GM19324 (cell line): ENCODE measurements at regions not wholly inside any gene's neighbourhood (a gene's known extent, or its start where the extent isn't known, plus 50 kb on each side); places are given as distances from the start of the nearest gene placed in this dataset.
A peak's percentile ranks its signal among the peaks of the same experiment; 100 is the strongest.

Experiments
- ATAC-seq: cut with Tn5 transposase; IDR thresholded peaks from one replicate; pipeline ENCODE4 v1.9.1; 2021; ENCODE audit warnings: mild to moderate bottlenecking, moderate library complexity; ENCODE audit not compliant: unreplicated experiment, low FRiP score

DNA sequence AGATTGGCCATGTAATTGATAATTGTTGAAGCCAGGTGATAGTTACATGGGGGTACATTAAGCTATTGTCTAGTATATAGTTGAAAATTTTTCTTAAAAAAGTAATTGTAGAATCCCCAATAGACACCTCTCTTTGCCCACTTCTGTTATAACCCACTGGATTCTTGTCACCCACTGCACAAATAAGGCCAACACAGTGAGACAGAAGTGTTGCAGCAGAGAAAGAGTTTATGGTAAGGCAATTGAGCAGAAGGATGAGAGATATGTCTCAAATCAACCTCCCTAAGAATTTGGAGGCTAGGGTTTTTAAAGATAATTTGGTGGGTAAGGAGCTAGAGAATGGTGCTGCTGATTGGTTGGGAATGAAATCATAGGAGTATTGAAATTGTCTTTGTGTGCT is 270.3 kb upstream of the TAC1 start:
- ATAC-seq: no peak

DNA sequence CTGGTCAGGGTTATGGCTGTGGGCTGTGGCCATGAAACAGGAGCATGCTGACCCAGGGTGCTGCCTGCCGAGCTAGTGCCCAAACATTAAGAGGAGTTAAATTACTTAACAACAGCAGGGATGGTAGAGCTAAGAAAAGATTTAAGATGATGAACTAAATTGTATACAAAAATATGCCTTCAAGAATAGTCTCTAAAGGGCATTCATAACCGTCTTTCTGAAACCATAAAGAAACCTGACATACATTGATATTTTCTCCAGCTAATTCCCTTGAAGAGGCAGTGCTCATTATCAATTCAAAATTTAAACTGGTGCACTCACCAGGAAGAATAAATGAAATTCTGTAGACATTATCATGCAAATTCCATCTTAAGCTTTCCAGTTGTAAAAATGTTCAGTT is 265.8 kb upstream of the TAC1 start:
- no peak for ATAC-seq

DNA sequence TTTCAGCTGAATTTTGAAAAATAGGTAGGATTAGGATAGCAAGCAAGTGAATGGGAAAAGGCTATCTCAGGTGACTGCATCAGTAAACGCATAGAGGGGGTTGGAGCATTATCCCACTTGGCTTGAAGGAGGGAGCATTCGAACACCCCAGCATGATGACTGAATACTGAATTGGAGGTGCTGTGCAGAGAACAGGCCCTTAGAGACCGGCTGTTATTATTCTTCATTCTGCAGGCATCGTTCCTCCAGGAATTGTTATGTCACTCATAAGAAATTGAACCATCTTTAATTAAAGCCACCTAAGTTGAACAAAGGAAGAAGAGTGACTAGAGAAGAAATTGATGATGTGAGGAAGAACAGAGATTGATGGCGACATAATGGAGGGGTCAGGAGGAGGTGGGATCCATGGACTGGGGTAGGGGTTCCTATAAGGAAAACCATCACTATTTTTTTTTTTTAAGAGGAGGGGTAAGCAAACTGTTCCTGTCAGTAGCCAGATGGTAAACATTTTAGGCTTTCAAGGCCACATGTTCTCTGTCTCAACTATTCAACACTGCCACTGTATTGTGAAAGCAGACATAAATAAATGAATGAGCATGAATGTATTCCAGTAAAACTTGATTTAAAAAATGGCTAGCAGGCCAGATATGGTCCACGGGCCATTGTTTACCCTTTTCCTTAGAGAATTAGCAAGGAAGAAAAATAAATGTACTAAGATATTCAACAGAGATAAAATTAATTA is 264.7 kb upstream of the TAC1 start:
- no peak for ATAC-seq

DNA sequence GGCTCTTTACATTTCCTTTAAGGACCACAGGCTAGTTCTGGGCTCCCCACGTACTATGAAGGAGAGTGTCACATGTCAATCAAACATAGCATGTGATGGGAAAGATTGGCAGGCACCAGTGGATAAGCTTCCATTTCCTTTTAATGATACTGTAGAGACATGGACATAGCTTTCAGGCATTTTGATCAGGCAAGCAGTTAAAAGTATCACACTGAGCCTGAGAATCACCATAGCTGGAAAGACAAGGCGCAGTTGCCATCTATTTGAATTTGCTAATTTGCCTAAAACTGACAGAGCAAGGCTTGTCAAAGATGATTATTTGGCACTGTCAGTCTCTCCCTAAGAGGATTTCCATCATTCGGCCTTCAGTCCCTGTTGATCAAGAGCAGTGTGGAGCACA is 263.4 kb upstream of the TAC1 start:
- no peak for ATAC-seq

DNA sequence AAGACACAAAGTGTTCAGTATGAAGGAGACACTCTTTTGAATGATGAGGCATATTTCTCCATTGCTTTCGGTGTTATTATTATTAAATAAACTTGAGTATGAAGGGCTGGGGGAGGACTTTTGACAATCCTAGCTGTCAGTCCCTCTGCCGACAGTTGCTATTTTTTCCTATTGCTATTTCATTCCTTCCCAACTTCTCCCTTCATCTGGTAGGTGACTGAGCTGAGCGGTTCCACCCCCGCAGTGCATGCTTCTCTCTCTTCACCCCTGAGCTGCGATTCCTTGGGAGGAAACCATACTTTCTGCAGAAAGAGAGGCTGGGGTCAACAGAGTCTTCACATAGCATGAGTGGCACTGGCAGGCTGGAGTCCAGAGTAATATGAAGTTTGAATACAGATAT is 261.2 kb upstream of the TAC1 start:
- ATAC-seq: no peak

DNA sequence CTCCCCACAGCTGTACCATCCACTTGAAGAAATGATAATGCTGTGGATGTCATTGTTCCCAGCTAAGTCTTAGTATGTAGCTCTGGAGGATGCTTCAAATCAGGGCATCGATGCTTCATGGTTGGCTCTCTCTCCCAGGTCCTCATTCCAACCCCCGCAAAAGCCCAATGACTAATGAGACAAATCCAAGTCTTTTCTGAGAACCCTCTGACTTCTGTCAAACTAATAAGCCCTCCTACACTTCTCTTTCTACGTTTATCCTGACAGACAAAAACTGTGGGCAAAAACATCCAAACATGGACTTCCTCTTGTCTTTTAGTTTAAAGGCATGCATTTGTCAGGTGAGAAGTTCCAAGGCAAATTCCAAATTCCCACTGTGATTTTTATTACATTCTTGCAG is 260.4 kb upstream of the TAC1 start:
- ATAC-seq: no peak

DNA sequence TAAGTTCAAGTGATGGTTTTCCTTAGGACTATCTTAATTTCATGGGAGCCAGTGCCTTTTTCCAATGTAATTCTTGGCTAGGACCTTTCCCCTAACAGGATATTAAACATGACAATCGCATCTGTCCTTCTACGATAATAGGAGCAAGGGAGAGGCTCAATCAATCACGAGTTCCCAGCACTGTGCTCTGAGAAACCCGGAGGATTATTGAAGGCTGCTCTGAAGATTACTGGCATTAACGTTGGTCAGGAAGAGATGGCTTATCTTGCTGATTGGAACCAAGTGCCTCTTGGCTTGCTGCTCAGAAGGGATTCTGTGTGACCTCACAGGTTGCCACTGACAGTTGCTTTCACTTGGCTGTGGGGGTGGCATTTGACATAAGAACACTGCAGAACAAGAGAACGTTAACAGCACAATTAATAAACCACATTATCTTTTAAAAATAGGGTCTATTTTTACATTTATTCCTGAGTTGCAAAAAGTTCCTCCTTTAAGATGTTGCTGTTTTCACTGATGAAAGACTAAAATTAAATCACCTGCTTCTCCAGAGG is 252.1 kb upstream of the TAC1 start:
- no peak for ATAC-seq

DNA sequence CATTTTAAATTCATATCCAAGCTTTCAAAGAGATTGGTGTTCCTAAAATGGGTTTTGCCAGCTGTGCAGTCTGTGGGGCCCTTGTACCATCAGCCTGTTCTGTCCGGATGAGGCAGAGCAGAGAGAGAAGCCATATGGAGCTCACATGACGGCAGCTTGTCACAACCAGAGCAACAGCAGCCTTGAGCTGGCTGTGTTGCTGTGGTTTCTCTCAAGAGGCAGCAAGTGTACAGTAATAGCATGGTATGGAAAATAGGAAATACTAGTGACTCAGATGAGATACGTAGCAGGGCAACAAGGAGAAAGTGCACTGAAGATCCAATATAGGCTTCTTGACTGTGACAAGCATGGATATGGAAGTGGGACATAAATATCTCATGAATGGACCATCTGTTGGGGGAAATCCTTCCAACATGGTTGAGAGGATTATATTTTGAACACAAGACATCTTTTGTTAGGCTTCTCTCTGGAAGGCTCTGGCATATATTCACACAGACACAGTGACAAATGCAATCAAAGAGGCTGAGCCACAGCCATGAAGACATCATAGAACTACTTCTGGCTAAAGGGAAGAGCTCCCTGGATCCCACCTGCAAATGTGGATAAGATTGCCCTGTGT is 251.0 kb upstream of the TAC1 start:
- no peak for ATAC-seq

DNA sequence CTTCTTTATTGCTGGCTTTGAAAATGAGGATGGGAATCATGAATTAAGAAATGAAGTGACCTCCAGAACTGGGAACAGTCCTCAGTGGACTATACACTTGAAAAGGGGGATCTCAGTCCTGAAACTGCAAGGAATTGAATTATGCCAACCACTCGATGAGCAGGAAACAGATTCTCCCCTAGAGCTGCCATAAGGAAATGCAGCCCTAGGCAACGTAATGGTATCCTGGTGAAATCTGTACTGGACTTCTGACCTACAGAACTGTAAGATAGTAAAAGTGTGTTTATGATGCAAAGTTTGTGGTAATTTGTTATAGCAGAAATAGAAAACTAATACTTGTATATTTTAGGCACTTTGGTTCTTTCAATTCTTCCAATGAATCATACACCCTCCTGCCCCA is 236.4 kb upstream of the TAC1 start:
- ATAC-seq: no peak

DNA sequence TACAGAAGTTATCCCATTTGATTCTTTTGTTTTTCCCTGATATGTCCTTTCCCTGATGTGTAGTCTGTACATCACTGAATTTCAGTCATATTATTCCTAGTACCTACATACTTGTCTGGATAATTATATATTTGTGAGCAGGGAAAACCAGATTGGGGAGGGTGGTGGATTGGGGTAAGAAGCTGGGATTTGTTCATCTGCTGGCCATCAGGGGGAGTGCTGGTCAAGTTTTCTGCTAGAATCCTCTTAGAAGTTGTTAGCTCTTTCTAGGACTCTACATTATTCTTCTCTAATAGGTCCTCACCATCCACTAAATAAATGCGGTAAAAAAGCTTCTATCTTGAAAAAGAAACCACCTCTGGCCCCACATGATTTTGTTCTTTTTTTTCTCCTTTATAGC is 232.7 kb upstream of the TAC1 start:
- ATAC-seq: peak; percentile 60

DNA sequence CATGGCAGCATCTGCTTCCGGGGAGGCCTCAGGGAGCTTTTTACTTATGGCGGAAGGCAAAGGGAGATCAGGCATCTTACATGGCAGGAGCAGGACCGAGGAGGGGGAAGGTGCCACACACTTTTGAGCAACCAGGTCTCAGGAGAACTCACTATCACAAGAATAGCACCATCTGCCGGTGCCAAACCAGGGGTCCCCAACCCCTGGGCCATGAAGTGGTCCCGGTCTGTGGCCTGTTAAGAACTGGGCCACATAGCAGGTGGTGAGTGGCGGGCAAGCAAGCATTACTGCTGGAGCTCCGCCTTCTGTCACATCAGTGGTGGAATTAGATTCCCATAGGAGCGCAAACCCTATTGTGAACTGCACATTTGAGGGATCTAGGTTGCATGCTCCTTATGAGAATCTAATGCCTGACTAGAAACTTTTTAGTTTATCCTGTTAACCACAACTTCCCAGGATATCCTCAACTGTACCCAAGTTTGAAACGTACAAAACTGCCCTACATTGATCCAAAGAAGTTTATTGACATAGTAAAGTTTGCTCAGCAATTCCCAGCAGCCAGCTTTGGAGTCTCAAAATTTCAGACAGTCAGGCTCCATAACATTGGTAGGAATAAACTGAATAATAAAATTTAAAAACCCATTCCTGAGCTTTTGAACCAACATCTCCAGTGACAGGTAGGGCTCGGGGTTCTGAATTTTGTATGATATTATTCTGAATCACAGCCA is 228.4 kb upstream of the TAC1 start:
- no peak for ATAC-seq

DNA sequence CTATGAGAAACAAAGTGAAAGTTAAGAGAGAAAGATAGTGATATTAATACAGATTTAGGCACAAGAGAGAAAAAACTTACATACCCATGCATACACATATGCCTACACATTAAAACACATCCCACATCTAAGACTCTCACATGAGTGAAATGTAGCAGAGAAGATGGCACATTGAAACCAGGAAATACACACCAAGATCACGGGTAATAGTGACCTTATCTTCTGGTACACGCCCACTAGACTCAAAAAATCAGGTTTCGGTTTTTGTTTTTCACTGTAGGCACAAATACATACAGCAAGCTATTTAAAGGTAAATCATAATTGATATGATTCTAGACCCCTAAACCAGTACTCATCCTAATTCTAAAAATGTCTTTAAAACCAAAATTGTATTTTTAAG is 225.2 kb upstream of the TAC1 start:
- no peak for ATAC-seq

DNA sequence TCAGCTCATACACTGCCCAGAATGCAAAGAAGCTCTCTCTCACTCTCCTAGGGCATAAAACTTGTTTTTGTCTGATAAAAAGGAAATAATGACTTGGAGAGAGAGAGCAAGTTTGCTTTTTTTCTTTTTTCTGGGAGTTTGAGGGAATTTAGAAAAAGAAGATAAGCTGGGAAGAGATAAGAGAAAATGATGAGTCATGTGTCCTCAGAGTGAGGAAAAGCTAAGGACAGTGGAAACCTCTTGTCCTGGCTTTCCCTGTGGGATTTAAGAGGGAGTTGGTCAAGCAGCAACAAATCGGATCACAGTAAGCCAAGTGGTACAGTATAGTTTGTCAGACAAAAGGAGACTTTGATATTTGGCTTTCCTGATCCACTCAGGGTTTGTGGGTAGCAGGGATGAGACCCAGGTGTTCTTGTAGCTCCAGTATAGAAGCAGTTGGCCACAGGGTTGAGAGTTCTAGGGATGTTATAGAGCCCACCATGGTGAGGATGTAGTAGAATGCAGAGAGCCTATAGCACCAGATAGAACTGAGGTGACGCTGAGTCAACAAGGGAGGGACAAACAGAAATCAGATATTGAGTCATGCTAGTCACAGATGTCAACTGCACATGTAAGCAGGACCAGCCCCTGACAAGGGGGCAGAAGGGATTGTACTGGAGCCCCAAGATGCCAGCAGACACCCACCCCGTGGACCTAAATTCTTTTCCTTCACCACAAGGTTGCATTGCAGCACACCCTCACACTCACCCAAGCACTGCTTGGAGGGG is 219.3 kb upstream of the TAC1 start:
- no peak for ATAC-seq

DNA sequence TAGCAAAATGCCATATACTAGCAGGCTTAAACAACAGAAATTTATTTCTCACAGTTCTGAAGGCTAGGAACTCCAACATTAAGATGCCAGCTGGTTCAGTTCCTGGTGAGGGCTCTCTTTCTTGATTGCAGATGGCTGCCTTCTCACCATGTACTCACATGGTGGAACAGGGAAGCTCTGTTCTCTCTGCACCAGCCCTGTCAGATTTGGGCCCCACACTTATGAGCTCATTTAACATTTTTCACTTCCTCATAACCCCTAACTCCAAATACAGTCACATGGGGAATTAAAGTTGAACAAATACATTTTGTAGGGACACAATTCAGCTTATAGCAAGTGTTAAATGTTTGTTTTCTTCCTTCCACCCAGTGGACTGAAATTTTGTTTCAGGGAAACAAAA is 218.6 kb upstream of the TAC1 start:
- peak; percentile 55 for ATAC-seq

DNA sequence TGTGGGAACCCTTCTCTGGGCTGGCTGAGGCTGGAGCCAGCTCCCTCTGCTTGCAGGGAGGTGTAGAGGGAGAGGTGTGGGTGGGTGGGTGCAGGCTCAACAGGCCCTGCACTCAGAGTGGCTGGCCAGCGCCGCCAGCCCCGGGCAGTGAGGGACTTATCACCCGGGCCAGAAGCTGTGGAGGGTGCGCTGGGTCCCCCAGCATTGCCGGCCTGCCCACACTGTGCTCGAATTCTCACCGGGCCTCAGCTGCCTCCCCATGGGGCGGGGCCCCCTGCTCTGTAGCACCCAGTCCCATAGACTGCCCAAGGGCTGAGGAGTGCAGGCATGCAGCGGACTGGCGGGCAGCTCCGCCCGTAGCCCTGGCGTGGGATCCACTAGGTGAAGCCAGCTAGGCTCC is 190.7 kb upstream of the TAC1 start:
- no peak for ATAC-seq

DNA sequence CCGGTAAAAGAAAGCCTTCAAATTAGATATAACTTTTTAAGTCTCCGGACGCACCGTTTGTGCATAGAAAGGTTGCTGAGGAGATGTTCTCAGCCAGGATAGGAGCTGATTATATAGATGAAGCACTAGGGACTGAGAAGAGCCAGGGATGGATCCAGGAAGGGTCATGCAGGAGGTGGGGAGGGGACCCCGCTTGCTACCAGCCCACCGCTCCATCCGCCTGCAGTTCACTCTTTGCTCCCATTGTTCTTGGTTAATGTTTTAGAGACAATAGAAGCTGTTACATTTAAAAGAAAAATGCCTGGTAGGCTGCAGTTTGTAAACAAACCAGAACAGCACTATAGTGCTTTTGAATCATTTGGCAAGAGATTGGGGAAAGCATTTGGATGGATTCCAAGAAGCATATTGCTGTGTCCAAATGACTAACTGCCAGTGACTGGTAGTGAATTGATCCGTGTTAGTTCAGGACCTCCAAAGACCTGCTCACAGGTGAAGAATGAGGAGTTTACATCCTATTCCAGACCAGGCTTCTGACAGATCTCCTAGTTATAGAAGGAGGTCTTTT is 175.9 kb upstream of the TAC1 start:
- no peak for ATAC-seq

DNA sequence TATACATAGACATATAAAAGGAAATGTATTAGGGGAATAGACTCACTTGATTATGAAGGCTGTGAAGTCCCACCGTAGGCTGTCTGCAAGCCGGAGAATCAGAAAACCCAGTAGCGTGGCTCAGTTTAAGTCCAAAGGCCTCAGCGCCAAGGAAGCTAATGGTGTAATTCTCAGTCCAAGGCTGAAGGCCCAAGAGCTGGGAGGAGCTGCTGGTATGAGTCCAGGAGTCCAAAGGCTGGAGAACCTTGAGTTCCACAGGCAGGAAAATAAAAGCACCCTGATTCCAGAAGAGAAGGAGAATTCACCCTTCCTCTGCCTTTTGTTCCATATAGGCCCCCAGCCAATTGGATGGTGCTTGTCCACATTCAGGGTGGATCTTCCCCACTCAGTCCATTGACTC is 166.2 kb upstream of the TAC1 start:
- ATAC-seq: no peak

DNA sequence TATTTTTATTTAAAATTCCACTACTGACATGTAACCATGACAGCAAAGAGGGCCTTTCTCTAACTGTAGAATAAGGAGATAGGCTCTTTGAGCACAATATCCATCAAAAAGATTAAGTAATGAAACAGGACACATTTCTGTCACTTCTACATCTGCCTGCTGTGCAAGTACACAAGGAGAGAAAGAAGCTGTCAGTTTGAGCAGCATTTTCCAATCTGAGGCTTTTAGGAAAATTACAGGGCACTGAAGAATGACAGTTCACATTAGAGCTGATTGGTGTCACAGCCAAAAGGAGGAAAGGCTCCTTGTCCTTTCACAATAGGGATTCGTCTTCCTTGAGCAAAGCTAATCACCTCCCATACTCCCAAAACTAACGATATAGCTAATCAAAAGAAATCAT is 158.8 kb upstream of the TAC1 start:
- ATAC-seq: no peak

DNA sequence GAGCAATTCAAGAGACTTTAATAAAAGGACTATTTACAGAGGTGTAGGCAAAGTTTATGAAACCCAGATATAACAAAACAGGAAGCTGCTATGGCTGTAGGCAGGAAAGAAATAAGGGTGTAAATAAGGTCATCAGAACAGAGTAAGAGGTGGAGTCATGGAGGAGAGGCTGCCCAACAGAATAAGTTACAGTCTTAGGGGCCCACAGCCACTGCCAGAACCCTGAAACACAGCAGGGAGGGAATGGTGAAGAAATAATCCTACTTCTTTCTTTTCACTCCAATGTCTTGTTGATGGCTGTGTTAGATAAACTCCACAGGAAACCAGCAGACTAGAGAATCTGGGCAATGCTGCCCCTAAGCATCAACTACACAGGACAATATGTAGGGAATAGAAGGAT is 155.8 kb upstream of the TAC1 start:
- ATAC-seq: no peak

DNA sequence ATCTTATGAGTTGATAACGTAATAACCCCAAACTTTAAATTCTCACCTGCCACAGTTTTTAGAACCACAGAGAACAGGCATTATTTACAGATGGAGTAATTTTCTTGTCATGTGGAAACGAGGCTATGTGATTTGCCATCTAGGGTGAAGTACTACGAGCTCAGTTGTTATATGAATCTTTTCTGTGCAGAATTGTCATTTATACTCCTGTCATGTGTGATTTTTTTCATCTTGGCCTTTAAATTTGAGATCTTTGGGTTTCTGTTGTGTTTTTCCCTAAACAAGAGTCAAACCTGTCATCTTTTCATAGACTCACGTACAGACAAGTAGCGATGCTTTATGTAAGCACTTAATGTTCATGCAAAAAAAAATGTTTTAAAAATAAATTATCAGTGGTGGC is 153.7 kb upstream of the TAC1 start:
- no peak for ATAC-seq

DNA sequence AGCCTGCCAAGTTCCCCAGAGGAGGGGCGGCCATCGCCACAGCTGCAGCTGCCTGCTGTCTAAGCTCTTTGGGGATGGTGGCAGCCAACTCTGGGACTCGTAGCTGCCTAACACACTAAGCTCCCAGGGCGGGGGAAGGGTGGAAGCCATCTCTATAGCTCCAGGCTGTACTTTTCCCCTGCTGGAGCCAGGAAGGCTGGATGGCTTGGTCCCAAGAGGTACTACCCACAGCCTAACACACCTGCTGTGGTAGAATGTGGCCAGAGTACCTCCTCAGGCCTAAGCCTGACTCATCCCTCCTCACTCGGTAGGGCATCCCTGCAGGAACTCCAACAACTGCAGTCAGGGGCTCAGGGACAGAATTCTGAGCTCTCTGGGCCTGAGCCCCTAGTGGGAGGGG is 151.7 kb upstream of the TAC1 start:
- ATAC-seq: no peak
